GM23248 (cell line): ENCODE measurements at regions not wholly inside any gene's neighbourhood (a gene's known extent, or its start where the extent isn't known, plus 50 kb on each side); places are given as distances from the start of the nearest gene placed in this dataset.

Experiments
- EZH2 ChIP-seq: fragments of 200-600 bp; sonication (generic); IDR thresholded peaks from 2 replicates; pipeline ENCODE4 v1.6.1; 2018; ENCODE audit warnings: antibody characterized with exemption, mild to moderate bottlenecking; ENCODE audit not compliant: insufficient read depth, poor library complexity, severe bottlenecking
- EZH2phosphoT487 ChIP-seq: fragments of 200-600 bp; sonication (generic); IDR thresholded peaks from 2 replicates; pipeline ENCODE4 v1.6.1; 2018; ENCODE audit warnings: antibody characterized with exemption, moderate library complexity, mild to moderate bottlenecking, low read depth; ENCODE audit not compliant: insufficient read depth

- TF ChIP-seq EZH2 = no peak
- TF ChIP-seq EZH2phosphoT487 = no peak
These were observed 120.7 kb upstream of the MED14 start for GRCh38 chrX:40855932-40856515.
